Fibroblast of lung (primary cell): ENCODE measurements at regions not wholly inside any gene's neighbourhood (a gene's known extent, or its start where the extent isn't known, plus 50 kb on each side); places are given as distances from the start of the nearest gene placed in this dataset.

Source experiments
- CTCF ChIP-seq, 2 donors: IDR thresholded peaks in 1 of 2; conservative IDR thresholded peaks in 1 of 2; 1 replicate in 1 of 2; 2 replicates in 1 of 2; pipeline ENCODE4 v1.5.1; 2011 to 2012; ENCODE audit warnings: low read length in 2 of 2, control low read depth in 1 of 2, inconsistent platforms in 1 of 2, low read depth in 1 of 2, mild to moderate bottlenecking in 1 of 2
- EZH2 ChIP-seq: IDR thresholded peaks from 2 replicates; pipeline ENCODE4 v1.5.1; 2012; ENCODE audit warnings: low read length, control low read depth, mild to moderate bottlenecking; ENCODE audit errors: missing control alignments

DNA sequence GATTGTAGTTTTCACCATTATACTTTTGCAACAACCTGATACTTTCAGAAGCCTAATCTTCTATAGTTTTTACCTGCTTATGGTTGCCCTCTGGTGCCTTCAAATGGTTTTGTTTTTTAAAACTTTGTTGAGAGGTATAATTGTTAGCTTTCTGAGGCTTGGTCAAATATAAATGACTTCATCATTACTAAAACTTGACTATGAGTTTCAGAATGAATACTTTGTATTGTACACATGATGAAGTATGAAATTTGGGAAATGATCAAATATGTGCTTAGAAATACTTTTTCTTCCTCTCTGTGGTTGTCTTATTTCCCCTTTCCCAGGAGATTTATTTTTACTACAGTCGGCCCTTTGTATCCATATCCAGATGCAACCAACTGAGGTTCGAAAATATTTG is 151.8 kb upstream of the B3GALT2 start:
- TF ChIP-seq CTCF (conservative IDR thresholded peaks at IDR 0.05 in 1 of 2, IDR thresholded peaks at IDR 0.05 in 1 of 2; ENCODE audit: low read depth in 1 of 2, low read length in 2 of 2) (no peak), EZH2 (no peak)
